ENCODE measurements at regions not wholly inside any gene's neighbourhood (a gene's known extent, or its start where the extent isn't known, plus 50 kb on each side); places are given as distances from the start of the nearest gene placed in this dataset.

DNA sequence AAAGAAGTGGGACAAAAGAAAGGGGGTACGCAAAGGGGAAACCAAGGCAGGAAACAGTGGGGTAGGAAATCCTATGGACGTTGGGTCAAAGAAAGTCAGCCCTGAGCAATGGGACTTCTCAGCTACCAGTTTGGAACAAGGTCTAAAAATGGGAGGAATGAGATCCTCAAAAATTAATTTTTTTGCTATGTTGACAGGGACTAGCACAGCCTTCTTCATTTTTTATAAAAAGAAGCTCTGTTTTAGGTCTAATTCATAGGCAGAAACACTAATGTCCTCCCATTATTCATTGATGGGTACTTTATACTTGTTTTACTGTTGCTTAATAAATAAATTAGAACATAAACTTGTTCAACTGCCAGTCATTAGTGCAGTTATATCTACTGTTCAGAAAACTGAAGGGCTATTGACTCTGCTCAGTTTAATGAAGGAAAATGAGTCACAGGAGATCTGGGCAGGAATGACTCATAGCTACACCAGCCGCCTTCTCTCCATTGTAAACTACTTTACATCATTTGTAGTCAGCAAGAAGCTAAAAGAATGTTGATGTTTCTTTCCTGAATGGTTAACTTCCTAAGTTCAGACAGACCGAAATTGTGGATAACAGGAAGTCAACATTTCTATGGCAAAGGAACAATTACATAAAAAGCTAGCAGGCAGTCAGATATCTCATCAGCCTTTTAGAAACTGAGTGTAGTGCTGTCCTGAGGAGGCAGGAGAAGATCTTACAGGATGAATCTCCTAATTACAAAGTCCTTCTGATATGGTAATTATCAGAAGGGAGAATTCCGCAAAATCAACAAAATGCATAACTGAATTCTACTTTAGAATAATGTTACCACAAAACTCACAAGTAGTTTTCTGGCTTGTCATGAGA, 356.4 kb upstream of the PKN2 start:
- TF ChIP-seq, protein P1, sequence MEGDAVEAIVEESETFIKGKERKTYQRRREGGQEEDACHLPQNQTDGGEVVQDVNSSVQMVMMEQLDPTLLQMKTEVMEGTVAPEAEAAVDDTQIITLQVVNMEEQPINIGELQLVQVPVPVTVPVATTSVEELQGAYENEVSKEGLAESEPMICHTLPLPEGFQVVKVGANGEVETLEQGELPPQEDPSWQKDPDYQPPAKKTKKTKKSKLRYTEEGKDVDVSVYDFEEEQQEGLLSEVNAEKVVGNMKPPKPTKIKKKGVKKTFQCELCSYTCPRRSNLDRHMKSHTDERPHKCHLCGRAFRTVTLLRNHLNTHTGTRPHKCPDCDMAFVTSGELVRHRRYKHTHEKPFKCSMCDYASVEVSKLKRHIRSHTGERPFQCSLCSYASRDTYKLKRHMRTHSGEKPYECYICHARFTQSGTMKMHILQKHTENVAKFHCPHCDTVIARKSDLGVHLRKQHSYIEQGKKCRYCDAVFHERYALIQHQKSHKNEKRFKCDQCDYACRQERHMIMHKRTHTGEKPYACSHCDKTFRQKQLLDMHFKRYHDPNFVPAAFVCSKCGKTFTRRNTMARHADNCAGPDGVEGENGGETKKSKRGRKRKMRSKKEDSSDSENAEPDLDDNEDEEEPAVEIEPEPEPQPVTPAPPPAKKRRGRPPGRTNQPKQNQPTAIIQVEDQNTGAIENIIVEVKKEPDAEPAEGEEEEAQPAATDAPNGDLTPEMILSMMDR (conservative IDR thresholded peaks at IDR 0.05 in 1 of 2, IDR thresholded peaks at IDR 0.05 in 1 of 2; ENCODE audit: extremely low read depth in 1 of 2, insufficient read depth in 1 of 2, low read depth in 1 of 2, low read length in 2 of 2) = no peak
- no peak for TF ChIP-seq EZH2 (IDR thresholded peaks at IDR 0.05; ENCODE audit: borderline replicate concordance, low read length)
